GM12878 (cell line): ENCODE measurements at regions not wholly inside any gene's neighbourhood (a gene's known extent, or its start where the extent isn't known, plus 50 kb on each side); places are given as distances from the start of the nearest gene placed in this dataset.

Experiments used
- ATAC-seq: fragments of 200-7000 bp; cut with Tn5 transposase; 3 replicates; pipeline ENCODE4 v1.9.1; 2020; ENCODE audit warnings: mild to moderate bottlenecking, moderate library complexity
- BruUV-seq: library from RNA; stranded (reverse); fragments of 400-500 nt; replicated peaks from 2 replicates; lab custom pipeline; 2021; lab: Mats Ljungman, UMichigan
- CTCF ChIA-PET: fragments of 300-600 bp; sonication (Branson Sonifier 250); formaldehyde crosslinking; extraction: SDS; loops from one replicate; lab custom pipeline; 2021; ENCODE audit warnings: inconsistent platforms; lab: Yijun Ruan, JAX
- POLR2A ChIA-PET: fragments of 350-600 bp; formaldehyde crosslinking; extraction: SDS; loops from one replicate; lab custom pipeline; 2021; ENCODE audit warnings: inconsistent platforms; lab: Charles Lee
- RAD21 ChIA-PET: fragments of 300-600 bp; sonication (Branson Sonifier 250); formaldehyde crosslinking; loops from one replicate; lab custom pipeline; 2023; ENCODE audit warnings: antibody characterized with exemption; ENCODE audit not compliant: unreplicated experiment; lab: Charles Lee
- SMC1A ChIA-PET: fragments of 300-600 bp; sonication (Branson Sonifier 250); formaldehyde crosslinking; loops from one replicate; lab custom pipeline; 2023; ENCODE audit not compliant: unreplicated experiment, uncharacterized antibody; lab: Charles Lee
- DNase-seq: peaks from one replicate; pipeline ENCODE4 v3.0.0-alpha.2; 2011; ENCODE audit warnings: low read depth, low spot score
- FAIRE-seq: peaks from 3 replicates; lab custom pipeline; 2011; peaks lifted over from hg19 to GRCh38; lab: Jason Lieb, UNC
- H2AFZ ChIP-seq: 2 replicates; pipeline ENCODE4 v1.6.0; 2011; ENCODE audit warnings: low read depth, low read length, control low read depth; ENCODE audit not compliant: control insufficient read depth
- H3K27ac ChIP-seq: 2 replicates; pipeline ENCODE4 v1.5.1; 2011; ENCODE audit warnings: control low read depth; ENCODE audit not compliant: control insufficient read depth, insufficient read depth
- H3K27me3 ChIP-seq, 2 experiments: replicated peaks in 1 of 2; 2 replicates each; pipeline versions ENCODE4 v1.6.0 to v1.6.1; 2011; ENCODE audit warnings: low read length in 1 of 2; ENCODE audit not compliant: control insufficient read depth in 2 of 2, insufficient read depth in 2 of 2
- H3K36me3 ChIP-seq, 2 experiments: 2 replicates each; pipeline ENCODE4 v1.5.1; 2011; ENCODE audit warnings: low read length in 1 of 2; ENCODE audit not compliant: control insufficient read depth in 2 of 2, insufficient read depth in 2 of 2
- H3K4me1 ChIP-seq: 2 replicates; pipeline ENCODE4 v1.6.1; 2011; ENCODE audit warnings: mild to moderate bottlenecking, low read length, moderate library complexity, mixed read lengths; ENCODE audit not compliant: control insufficient read depth, insufficient read depth
- H3K4me2 ChIP-seq: 2 replicates; pipeline ENCODE4 v1.6.0; 2011; ENCODE audit warnings: control low read depth; ENCODE audit not compliant: control insufficient read depth, insufficient read depth
- H3K4me3 ChIP-seq: fragments of 200-600 bp; sonication (generic); 2 replicates; pipeline ENCODE4 v1.5.1; 2016
- H3K79me2 ChIP-seq: 2 replicates; pipeline ENCODE4 v1.6.0; 2011; ENCODE audit warnings: low read length; ENCODE audit not compliant: control insufficient read depth, insufficient read depth
- H3K9ac ChIP-seq: 2 replicates; pipeline ENCODE4 v1.8.0; 2011; ENCODE audit warnings: low read length, control low read depth, mixed read lengths; ENCODE audit not compliant: control insufficient read depth, insufficient read depth
- H3K9me3 ChIP-seq: replicated peaks from 3 replicates; pipeline ENCODE4 v1.5.1; 2011; ENCODE audit warnings: mild to moderate bottlenecking, low read length; ENCODE audit not compliant: control insufficient read depth, insufficient read depth
- H4K20me1 ChIP-seq: 2 replicates; pipeline ENCODE4 v1.6.0; 2011; ENCODE audit not compliant: control insufficient read depth, insufficient read depth
- ASH2L ChIP-seq: fragments of 300-600, 200-600 bp; sonication (generic); IDR thresholded peaks from 2 replicates; pipeline ENCODE4 v1.6.1; 2017; ENCODE audit warnings: low read depth, mild to moderate bottlenecking, borderline replicate concordance
- CBFB ChIP-seq: IDR thresholded peaks from 2 replicates; pipeline ENCODE4 v1.6.1; 2016; ENCODE audit warnings: antibody characterized with exemption, low read depth
- CHD4 ChIP-seq: fragments of 200-600 bp; sonication (generic); IDR thresholded peaks from 2 replicates; pipeline ENCODE4 v1.6.1; 2016; ENCODE audit warnings: mild to moderate bottlenecking
- DPF2 ChIP-seq: fragments of 450-650 bp; IDR thresholded peaks from 2 replicates; pipeline ENCODE4 v1.6.1; 2017; ENCODE audit warnings: mild to moderate bottlenecking
- EED ChIP-seq: sonication (generic); IDR thresholded peaks from 2 replicates; pipeline ENCODE4 v1.6.1; 2016; ENCODE audit warnings: antibody characterized with exemption, low read depth
- ETV6 ChIP-seq, 2 experiments: fragments of 450-650 bp in 1 of 2; IDR thresholded peaks in 1 of 2; conservative IDR thresholded peaks in 1 of 2; 2 replicates each; pipeline ENCODE4 v1.6.1; 2014; ENCODE audit warnings: antibody characterized with exemption in 1 of 2, borderline replicate concordance in 1 of 2, low read depth in 1 of 2, mild to moderate bottlenecking in 1 of 2, moderate library complexity in 1 of 2
- NFIC ChIP-seq: IDR thresholded peaks from 2 replicates; pipeline ENCODE4 v1.6.1; 2012; ENCODE audit warnings: low read depth, mild to moderate bottlenecking, inconsistent platforms, low read length, moderate library complexity
- NR2F1 ChIP-seq: fragments of 450-650 bp; conservative IDR thresholded peaks from 2 replicates; pipeline ENCODE4 v1.6.1; 2017; ENCODE audit warnings: mild to moderate bottlenecking
- RUNX3 ChIP-seq: IDR thresholded peaks from 2 replicates; pipeline ENCODE4 v1.6.1; 2012; ENCODE audit warnings: low read length, inconsistent platforms
- SMAD5 ChIP-seq: IDR thresholded peaks from 2 replicates; pipeline ENCODE4 v1.6.1; 2016; ENCODE audit warnings: antibody characterized with exemption, low read depth
- SP1 ChIP-seq: IDR thresholded peaks from one replicate; pipeline ENCODE4 v1.6.1; 2011; ENCODE audit warnings: low read depth, low read length
- YBX1 ChIP-seq: fragments of 450-650 bp; IDR thresholded peaks from 2 replicates; pipeline ENCODE4 v1.6.1; 2016; ENCODE audit warnings: antibody characterized with exemption
- ZNF207 ChIP-seq: fragments of 450-650 bp; IDR thresholded peaks from 2 replicates; pipeline ENCODE4 v1.6.1; 2014; ENCODE audit warnings: antibody characterized with exemption, mild to moderate bottlenecking, borderline replicate concordance
- in situ Hi-C: fragments of 300-500 bp; cut with MboI; formaldehyde crosslinking; loops from 9 replicates; pipeline ENCODE4 v1.14.3; 2018; ENCODE audit warnings: mixed read lengths
- intact Hi-C: fragments of 100-400 bp; cut with micrococcal nuclease; formaldehyde crosslinking; loops from one replicate; pipeline ENCODE4 v1.14.2; 2022; ENCODE audit not compliant: unreplicated experiment
- TF ChIP-seq, protein P1 (sequence below): fragments of 450-650 bp; formaldehyde crosslinking; IDR thresholded peaks from 2 replicates; pipeline ENCODE4 v1.4.0; 2020; ENCODE audit warnings: mild to moderate bottlenecking, moderate library complexity
- TF ChIP-seq, protein P2 (sequence below): IDR thresholded peaks from 2 replicates; pipeline ENCODE4 v1.6.1; 2012; ENCODE audit warnings: mild to moderate bottlenecking, low read depth, low read length
- TF ChIP-seq, protein P3 (sequence below): fragments of 450-650 bp; IDR thresholded peaks from 2 replicates; pipeline ENCODE4 v1.6.1; 2018; ENCODE audit warnings: borderline replicate concordance, mild to moderate bottlenecking; ENCODE audit not compliant: partially characterized antibody

DNA sequence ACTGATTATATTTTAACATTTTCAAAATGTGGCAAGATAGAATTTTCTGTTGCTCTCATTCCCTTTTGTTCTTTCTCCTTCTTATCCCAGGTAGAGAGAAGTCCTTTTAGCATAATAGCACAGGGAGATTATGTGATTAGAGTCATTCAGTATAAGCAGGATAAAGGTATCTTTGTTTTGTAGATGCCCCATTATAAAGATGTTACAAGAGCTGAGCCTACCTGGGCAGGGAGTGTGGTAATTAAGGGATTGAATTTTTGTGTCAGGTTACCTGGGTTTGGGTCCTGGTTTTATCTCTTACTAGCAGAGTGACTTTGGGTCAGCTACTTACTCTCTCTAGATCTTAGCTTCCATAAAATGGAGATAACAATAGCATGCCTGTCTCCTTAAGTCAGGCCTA is 536.5 kb downstream of the TMEM135 start:
- Histone ChIP-seq H3K4me3 (no peak overlapping the region), H3K27me3 (no peaks in the 10 kb centered on the region; a peak in 1 of 4 replicates), H3K36me3 (no peaks in the 10 kb centered on the region), H4K20me1 (no peaks in the 10 kb centered on the region), H3K9me3 (no peaks in the 10 kb centered on the region), H3K27ac (no peak overlapping the region), H3K79me2 (no peaks in the 10 kb centered on the region), H2AFZ (no peak overlapping the region), H3K4me2 (no peak overlapping the region), H3K4me1 (no peaks in the 10 kb centered on the region), H3K9ac (no peak overlapping the region)
- ChIA-PET SMC1A (interaction anchor here (0.6 kb wide), 1 partner anchor 533 kb away, joined by 3 read pairs; no protein-coding TSS in a partner anchor), RAD21 (no interaction called here), CTCF (no interaction called here), POLR2A (interaction anchor here (0.6 kb wide), 1 partner anchor 359 kb away, joined by 6 read pairs; no protein-coding TSS in a partner anchor)
- no TSS peak for BruUV-seq
- no peak for ATAC-seq
- in situ Hi-C loops (no loop called here), intact Hi-C loops (no loop called here)
- no peak for DNase-seq
- TF ChIP-seq ETV6 (conservative IDR thresholded peaks at IDR 0.05 in 1 of 2, IDR thresholded peaks at IDR 0.05 in 1 of 2; ENCODE audit: borderline replicate concordance in 1 of 2, low read depth in 1 of 2), result no peak
- TF ChIP-seq, protein P1, sequence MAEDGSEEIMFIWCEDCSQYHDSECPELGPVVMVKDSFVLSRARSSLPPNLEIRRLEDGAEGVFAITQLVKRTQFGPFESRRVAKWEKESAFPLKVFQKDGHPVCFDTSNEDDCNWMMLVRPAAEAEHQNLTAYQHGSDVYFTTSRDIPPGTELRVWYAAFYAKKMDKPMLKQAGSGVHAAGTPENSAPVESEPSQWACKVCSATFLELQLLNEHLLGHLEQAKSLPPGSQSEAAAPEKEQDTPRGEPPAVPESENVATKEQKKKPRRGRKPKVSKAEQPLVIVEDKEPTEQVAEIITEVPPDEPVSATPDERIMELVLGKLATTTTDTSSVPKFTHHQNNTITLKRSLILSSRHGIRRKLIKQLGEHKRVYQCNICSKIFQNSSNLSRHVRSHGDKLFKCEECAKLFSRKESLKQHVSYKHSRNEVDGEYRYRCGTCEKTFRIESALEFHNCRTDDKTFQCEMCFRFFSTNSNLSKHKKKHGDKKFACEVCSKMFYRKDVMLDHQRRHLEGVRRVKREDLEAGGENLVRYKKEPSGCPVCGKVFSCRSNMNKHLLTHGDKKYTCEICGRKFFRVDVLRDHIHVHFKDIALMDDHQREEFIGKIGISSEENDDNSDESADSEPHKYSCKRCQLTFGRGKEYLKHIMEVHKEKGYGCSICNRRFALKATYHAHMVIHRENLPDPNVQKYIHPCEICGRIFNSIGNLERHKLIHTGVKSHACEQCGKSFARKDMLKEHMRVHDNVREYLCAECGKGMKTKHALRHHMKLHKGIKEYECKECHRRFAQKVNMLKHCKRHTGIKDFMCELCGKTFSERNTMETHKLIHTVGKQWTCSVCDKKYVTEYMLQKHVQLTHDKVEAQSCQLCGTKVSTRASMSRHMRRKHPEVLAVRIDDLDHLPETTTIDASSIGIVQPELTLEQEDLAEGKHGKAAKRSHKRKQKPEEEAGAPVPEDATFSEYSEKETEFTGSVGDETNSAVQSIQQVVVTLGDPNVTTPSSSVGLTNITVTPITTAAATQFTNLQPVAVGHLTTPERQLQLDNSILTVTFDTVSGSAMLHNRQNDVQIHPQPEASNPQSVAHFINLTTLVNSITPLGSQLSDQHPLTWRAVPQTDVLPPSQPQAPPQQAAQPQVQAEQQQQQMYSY (CRISPR knock-in tag), result no peak
- TF ChIP-seq SMAD5, result no peak
- TF ChIP-seq, protein P2, sequence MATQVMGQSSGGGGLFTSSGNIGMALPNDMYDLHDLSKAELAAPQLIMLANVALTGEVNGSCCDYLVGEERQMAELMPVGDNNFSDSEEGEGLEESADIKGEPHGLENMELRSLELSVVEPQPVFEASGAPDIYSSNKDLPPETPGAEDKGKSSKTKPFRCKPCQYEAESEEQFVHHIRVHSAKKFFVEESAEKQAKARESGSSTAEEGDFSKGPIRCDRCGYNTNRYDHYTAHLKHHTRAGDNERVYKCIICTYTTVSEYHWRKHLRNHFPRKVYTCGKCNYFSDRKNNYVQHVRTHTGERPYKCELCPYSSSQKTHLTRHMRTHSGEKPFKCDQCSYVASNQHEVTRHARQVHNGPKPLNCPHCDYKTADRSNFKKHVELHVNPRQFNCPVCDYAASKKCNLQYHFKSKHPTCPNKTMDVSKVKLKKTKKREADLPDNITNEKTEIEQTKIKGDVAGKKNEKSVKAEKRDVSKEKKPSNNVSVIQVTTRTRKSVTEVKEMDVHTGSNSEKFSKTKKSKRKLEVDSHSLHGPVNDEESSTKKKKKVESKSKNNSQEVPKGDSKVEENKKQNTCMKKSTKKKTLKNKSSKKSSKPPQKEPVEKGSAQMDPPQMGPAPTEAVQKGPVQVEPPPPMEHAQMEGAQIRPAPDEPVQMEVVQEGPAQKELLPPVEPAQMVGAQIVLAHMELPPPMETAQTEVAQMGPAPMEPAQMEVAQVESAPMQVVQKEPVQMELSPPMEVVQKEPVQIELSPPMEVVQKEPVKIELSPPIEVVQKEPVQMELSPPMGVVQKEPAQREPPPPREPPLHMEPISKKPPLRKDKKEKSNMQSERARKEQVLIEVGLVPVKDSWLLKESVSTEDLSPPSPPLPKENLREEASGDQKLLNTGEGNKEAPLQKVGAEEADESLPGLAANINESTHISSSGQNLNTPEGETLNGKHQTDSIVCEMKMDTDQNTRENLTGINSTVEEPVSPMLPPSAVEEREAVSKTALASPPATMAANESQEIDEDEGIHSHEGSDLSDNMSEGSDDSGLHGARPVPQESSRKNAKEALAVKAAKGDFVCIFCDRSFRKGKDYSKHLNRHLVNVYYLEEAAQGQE, result no peak
- TF ChIP-seq NFIC, result no peak
- TF ChIP-seq ASH2L, result no peak
- no peak for TF ChIP-seq EED
- TF ChIP-seq, protein P3, sequence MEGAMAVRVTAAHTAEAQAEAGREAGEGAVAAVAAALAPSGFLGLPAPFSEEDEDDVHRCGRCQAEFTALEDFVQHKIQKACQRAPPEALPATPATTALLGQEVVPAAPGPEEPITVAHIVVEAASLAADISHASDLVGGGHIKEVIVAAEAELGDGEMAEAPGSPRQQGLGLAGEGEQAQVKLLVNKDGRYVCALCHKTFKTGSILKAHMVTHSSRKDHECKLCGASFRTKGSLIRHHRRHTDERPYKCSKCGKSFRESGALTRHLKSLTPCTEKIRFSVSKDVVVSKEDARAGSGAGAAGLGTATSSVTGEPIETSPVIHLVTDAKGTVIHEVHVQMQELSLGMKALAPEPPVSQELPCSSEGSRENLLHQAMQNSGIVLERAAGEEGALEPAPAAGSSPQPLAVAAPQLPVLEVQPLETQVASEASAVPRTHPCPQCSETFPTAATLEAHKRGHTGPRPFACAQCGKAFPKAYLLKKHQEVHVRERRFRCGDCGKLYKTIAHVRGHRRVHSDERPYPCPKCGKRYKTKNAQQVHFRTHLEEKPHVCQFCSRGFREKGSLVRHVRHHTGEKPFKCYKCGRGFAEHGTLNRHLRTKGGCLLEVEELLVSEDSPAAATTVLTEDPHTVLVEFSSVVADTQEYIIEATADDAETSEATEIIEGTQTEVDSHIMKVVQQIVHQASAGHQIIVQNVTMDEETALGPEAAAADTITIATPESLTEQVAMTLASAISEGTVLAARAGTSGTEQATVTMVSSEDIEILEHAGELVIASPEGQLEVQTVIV, result no peak
- no peak for TF ChIP-seq YBX1
- no peak for TF ChIP-seq CBFB
- no peak for TF ChIP-seq CHD4
- TF ChIP-seq NR2F1, result no peak
- TF ChIP-seq DPF2, result no peak
- no peak for TF ChIP-seq ZNF207
- no peak for TF ChIP-seq RUNX3
- no peak for TF ChIP-seq SP1
- FAIRE-seq, result no peak
